GM18508 (cell line): ENCODE measurements at regions not wholly inside any gene's neighbourhood (a gene's known extent, or its start where the extent isn't known, plus 50 kb on each side); places are given as distances from the start of the nearest gene placed in this dataset.

Experiments
- ATAC-seq: cut with Tn5 transposase; IDR thresholded peaks from one replicate; pipeline ENCODE4 v1.9.1; 2021; ENCODE audit warnings: moderate number of reproducible peaks; ENCODE audit not compliant: insufficient read depth, unreplicated experiment

- no peak for ATAC-seq
Observed at GRCh38 chr22:22430111-22430820, 78.3 kb downstream of the ZNF280B start.

- no peak for ATAC-seq
Observed at GRCh38 chr22:22431271-22432220, 77.0 kb downstream of the ZNF280B start.

GRCh38 chr22:22432479-22432878, 76.1 kb downstream of the ZNF280B start:
- no peak for ATAC-seq

- ATAC-seq = no peak
Observed at GRCh38 chr22:22432937-22433336, 75.6 kb downstream of the ZNF280B start.

- no peak for ATAC-seq
Observed at GRCh38 chr22:22433770-22434169, 74.8 kb downstream of the ZNF280B start.
